ENCODE measurements at regions not wholly inside any gene's neighbourhood (a gene's known extent, or its start where the extent isn't known, plus 50 kb on each side); places are given as distances from the start of the nearest gene placed in this dataset.

DNA sequence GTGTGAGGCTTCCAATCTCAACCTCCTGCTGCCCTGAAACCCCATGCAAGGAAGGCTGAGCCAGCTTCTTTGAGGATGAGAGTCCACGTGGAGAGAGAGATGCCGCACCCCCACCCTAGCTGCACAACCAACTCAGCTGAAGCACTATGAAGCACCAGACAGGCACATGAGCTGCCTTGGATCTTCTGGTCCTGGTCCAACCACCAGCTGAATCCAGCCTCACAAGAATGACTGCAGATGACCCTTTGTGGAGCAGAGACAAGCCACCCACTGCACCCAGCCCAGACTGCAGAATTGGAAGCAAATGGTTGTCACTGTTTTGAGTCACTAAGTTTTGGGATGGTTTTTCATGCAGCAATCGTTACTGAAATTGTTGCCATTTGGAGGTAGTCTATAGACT, 149.6 kb upstream of the SYT13 start:
- TF ChIP-seq POLR2A (IDR thresholded peaks at IDR 0.05; ENCODE audit: low read depth, low read length) (no peak), SPI1 (IDR thresholded peaks at IDR 0.05; ENCODE audit: low read depth, low read length) (no peak), TAF1 (IDR thresholded peaks at IDR 0.05; ENCODE audit: low read depth, low read length) (no peak), POLR2AphosphoS5 (IDR thresholded peaks at IDR 0.05; ENCODE audit: low read depth, low read length) (no peak), PAX5 (IDR thresholded peaks at IDR 0.05; ENCODE audit: insufficient read depth, low read length, severe bottlenecking) (no peak), POU2F2 (IDR thresholded peaks at IDR 0.05; ENCODE audit: low read depth, low read length) (no peak)
